Limb (tissue), 2 donors: ENCODE measurements at regions not wholly inside any gene's neighbourhood (a gene's known extent, or its start where the extent isn't known, plus 50 kb on each side); places are given as distances from the start of the nearest gene placed in this dataset.
"Not testable (repeated sequence)": the region's sequence is repeated elsewhere in the genome, so short reads cannot be mapped to it uniquely, and the experiment has no call there.

Source experiments
- DNase-seq, 2 donors: peaks; one replicate each; pipeline ENCODE4 v3.0.0-alpha.2; 2016; ENCODE audit errors: extremely low spot score in 2 of 2

DNA sequence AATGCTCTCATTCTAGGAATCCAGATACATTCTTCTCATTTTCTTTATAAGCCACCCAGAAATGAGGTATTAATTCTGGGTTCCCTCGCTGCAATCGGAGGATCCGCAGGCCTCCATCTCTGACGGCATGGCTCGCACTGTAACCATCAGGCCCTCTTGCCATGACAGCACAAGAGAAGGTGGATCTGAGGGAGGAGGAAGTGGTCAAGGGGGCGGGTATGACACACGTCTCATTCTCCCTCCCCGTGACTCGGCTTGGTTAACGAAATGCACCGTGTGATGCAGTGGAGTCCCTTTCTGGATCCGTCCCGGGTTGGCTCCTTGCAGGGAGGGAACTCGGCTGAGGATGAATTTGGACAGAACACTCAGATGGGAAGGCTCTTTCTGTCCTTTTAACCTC, 280.2 kb downstream of the TCERG1L start:
- no peak for DNase-seq

DNA sequence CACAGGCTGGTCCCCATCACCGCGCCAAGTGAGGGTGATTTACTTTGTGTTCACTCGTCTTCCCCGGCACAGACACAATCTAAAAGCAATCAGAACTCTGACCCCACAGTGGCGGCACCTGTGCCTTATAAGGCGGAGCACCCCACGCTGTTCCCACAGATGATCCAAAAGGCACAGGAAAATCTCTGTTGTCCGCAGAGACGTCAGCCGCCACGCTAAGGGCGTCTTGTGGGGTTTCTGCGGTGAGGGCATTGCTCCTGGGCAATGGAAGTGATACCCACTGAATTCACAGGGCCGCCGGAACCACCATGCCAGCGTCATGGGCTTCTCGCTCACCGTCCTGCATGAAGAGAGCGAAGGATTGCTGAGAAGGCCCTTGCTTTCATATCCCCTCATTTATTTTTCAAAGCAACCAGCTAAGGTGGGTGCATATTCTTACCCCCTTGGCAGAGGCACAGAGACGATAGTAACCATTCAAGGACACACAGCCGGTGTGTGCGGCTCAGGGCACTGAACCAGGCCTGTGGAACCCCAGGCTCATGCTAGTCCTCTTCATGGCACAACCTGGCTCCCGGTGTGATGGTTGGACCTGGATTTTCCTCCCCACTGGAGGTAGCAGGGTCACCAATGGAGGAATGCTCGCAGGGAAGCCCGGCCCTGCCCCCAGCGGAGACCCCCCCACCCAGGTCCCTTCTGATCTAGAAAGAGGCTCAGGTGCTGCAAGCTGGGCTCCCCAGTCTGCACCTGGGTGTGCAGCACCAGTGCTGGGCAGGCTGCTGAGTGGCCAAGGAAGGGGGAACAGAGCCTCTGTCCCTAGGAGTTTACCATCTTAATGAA, 279.0 kb downstream of the TCERG1L start:
- DNase-seq = no peak

DNA sequence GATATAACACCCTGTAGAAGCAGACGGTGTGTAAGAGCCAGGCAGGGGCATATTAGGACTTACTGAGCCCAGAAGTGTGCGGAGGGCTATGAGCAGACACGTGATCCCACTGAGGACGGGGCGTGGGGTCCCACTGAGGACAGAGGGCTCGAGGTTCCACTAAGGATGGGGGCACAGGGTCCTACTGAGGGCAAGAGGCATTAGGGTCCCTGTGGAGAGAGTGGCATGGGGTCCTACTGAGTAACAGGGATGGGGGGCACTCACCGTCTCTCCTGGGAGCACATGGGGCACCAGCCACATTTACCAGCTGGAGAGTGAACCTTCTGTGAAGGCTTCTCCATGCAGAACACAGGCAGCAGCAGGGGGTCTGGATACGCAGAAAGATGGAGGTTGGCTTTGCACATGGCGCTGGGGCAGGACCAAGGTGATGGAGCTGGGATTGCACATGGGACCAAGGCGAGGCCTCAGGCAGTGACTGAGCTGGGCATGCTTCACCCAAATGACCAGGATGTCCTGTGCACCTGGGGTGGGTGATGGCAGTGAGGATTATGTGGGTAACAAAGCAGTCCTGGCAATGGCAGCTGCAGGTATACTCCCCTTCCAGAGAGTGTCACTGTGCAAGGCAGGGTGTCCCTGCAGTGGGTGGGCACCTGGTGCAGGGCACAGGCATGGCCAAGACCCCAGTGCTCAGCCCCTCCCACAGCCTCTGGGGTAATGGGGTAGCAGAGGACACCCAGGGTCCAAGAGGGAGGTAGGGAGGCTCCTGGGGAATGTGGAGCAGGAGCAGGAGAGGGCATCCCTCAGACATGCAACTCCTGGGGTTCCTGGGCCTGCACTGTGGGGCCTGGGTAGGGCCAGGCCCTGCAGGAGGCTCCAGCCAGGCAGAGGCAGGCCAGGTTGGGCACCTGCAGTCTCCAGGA, 278.1 kb downstream of the TCERG1L start:
- no peak for DNase-seq

DNA sequence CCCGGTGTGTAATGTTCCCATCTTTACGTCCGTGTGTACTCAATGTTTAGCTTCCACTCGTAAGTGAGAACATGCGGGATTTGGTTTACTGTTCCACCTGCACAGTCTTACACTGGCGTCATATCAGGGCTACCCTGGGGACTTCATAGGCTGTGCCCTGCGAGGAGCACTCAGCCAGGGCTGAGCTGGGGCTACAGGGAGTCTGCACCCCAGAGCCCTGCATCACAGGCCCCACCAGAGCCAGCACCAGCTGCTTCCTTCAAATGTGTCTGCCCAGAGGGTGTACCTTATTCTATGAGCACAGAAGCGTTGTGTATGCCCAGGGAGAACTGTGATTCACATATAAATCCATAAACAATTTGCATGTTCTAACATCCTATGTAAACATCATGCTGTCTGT, 277.1 kb downstream of the TCERG1L start:
- no peak for DNase-seq

DNA sequence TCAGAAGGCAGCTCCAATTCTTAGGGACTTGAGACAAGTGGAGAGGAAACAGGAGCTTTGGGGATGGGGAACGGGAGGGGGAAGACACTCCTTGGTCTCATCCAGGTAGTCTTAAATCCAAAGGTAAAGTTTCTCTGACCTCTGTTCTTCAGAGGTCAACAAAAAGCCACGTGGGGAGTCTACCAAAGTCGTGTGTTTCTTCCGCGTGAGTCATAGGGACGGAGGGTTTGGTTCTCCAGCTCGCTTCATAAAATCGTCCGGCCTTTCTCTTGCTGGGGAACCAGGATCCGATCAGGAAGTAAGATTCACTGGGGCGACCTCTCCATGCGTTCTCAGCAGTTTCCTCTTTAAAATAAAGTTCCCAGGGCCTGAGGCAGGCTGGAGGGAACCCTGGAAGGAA, 275.7 kb downstream of the TCERG1L start:
- no peak for DNase-seq

DNA sequence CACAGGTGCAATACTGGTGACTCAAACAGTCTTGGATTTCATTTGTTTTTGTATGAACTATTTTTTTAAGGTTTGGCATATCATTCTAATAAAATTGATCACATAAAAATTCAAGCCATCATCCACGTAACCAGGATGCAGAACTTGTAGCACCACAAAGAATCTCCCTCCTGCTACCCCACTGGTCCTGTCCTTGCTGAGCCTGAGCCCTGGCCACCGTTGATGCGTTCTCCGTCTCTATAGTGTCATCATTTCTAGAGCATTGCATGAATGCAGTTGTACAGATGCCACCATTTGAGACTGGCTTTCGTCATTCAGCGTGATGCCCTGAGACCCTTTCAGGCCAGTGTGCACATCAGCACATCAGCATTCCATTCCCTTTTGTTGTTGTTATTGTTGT, 273.5 kb downstream of the TCERG1L start:
- no peak for DNase-seq

DNA sequence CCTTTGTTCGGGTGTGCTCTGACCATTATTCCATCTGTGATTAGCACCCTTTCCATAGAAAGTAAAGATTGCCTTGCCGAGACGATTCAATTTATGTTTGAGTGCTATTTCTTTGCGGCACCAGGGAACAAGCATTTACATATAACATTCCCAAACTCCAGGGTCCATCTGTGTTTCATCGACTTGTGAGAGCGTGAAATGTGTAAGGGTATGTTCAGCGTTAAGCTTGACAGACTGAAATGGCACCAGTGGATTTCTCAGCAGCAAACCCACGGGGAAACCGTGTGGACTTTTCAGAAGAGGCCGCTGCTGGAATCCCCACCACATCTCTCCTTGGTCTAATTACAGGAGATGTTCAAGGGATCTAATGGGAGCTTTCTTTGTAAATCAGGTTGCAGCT, 270.5 kb downstream of the TCERG1L start:
- no peak for DNase-seq

DNA sequence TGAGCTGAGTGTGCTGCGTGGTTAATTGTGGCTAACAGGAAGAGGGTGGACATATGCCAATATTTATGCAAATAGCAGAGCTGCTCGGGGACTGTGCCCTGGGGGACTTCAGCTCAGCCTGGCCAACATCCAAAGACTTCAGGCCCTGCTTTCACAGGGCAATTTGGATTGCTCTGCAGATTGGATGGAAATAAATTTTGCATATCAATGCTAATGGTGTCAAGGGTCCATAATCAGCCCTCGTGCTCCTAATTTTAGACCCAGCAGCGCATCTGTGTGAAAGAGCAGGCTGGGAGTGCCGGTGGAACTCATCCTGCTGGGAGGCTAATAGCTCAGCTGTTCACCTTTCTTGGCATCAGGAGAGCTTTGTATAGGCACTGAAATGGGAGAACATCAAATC, 270.1 kb downstream of the TCERG1L start:
- DNase-seq = no peak

DNA sequence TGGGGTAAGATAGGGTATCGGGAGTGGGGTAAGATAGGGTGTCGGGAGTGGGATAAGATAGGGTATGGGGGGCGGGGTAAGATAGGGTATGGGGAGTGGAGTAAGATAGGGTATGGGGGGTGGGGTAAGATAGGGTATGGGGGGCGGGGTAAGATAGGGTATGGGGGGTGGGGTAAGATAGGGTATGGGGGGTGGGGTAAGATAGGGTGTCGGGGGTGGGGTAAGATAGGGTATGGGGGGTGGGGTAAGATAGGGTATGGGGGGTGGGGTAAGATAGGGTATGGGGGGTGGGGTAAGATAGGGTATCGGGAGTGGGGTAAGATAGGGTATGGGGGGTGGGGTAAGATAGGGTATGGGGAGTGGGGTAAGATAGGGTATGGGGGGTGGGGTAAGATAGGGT, 269.5 kb downstream of the TCERG1L start:
- not testable (repeated sequence) for DNase-seq
